GM12873 (cell line): ENCODE measurements at regions not wholly inside any gene's neighbourhood (a gene's known extent, or its start where the extent isn't known, plus 50 kb on each side); places are given as distances from the start of the nearest gene placed in this dataset.

Source experiments
- TF ChIP-seq, protein P1 (sequence below): IDR thresholded peaks from 2 replicates; pipeline ENCODE4 v1.5.1; 2012; ENCODE audit warnings: low read depth, mild to moderate bottlenecking, moderate library complexity, low read length, control low read depth; ENCODE audit not compliant: insufficient read depth; ENCODE audit errors: missing control alignments

DNA sequence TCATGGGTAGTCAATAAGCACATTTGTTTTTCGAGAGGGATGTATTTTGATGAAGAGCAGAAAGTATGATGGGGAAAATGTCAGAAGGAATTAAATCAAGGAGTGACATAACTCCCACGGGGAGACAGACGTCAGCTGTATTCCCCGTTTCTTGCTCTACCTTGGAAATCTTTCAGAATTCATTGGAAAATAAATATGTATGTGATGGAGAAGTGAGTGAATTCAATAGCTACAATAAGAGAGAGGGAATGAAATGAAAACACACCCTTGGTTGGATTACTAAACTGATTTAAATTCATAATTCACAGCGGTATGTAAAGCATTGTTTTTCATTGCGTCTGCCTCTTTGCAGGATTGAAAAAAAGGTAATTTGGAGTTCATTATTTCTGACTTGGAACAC, 209.7 kb upstream of the KLF4 start:
- TF ChIP-seq, protein P1, sequence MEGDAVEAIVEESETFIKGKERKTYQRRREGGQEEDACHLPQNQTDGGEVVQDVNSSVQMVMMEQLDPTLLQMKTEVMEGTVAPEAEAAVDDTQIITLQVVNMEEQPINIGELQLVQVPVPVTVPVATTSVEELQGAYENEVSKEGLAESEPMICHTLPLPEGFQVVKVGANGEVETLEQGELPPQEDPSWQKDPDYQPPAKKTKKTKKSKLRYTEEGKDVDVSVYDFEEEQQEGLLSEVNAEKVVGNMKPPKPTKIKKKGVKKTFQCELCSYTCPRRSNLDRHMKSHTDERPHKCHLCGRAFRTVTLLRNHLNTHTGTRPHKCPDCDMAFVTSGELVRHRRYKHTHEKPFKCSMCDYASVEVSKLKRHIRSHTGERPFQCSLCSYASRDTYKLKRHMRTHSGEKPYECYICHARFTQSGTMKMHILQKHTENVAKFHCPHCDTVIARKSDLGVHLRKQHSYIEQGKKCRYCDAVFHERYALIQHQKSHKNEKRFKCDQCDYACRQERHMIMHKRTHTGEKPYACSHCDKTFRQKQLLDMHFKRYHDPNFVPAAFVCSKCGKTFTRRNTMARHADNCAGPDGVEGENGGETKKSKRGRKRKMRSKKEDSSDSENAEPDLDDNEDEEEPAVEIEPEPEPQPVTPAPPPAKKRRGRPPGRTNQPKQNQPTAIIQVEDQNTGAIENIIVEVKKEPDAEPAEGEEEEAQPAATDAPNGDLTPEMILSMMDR = no peak

DNA sequence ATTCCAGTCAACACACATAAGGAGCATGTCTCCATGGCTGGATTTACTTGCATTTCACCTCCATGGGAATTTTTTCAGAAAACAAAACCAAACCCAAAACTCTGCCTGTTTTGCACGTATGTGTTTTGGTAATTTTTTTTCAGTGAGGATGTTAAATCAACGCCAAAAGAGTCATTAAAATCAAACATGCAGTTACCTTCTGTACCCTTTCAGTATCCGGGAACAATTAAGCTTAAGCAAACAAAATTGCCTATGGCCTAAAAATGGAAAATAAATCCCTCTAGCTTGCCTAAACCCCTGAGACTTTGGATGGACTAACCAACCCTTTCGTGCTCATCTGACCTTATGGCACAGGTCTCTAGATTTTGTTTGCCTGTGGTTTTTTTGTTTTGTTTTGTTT, 209.2 kb upstream of the KLF4 start:
- TF ChIP-seq, protein P1 = no peak

DNA sequence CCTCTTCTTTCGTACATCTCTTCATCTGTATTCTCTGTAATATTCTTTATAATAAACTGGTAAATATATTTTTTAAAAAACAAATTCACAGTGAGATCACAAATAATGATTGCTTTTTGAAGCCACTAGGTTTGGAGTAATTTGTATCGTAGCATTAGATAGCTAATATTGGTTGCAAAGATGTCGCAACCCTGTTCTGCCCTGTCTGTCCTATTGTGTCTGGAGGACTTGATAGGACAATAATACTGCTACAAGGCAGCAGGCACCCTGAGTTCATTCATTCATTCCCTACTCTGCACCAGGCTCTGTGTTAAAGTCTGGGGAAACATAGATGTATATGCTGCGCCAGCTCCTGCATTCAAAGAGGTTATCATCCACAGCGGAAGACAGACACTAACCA, 206.7 kb upstream of the KLF4 start:
- TF ChIP-seq, protein P1 = no peak

DNA sequence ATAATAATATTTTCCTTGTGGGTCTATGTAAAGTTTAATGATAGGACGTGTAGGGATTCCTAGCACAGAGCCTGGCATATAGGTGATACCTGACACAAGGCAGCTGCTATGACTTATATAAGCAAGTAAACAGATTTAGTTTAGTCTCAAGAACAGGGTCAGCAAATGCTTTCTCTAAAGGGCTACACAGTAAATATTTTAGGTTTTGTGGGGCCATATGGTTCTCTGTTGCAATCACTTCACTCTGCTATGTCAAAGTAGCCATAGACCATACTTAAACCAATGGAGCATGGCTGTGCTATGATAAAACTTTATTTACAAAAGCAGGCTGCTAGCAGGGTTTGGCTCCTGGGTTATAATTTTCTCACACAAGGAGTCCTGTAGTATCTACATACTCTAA, 204.8 kb upstream of the KLF4 start:
- TF ChIP-seq, protein P1 = no peak

DNA sequence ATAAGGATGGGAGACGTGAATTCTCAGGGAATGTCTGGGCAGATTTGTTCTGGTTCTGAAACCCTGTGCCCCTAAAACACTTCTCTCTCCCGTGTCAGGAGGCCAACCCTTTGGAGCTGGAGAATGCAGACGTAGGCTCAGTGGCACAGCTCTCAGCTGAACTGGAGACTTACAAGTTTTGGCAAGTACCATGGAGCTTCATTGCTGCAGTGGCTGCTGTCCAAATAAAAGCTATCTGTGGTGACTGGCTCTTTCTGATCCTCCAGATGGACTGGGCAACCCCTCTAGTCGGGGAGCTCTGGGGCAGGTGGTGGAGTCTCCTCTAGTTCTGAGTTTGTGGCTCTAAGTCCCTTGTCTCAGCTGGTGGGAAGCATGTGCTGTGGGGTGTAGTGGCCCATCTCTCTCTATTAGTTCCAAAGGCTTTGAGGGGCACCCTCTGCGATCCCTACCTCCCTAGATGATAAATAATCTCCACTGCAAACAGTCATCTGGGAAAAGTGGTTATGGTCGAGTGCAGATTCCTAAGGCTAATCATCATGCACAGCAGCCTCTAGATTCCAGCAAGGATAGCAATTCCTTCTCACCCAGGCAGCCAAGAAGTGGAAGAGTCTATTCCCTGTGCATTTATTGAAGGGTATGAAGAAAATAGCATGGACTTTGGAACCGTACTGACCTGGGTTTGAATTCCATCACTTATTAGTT, 204.2 kb upstream of the KLF4 start:
- TF ChIP-seq, protein P1 = no peak

DNA sequence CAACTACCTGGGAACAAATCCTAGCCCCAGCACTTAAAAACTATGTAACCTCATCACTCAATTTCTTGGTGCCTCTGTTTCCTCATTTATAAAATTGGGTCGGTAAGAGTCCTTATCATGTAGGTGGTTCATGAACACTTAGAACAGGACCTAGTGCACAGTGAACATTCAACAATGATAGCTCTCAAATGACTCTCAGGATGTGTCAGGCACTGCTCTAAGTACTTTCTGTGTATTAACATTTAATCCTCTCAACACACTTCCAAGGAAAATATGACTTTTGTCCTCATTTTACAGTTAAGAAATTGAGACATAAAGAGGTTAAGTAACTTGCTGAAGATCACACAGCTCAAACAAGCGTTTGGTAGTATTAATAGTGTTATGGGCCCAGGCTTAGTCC, 202.1 kb upstream of the KLF4 start:
- TF ChIP-seq, protein P1 = no peak

DNA sequence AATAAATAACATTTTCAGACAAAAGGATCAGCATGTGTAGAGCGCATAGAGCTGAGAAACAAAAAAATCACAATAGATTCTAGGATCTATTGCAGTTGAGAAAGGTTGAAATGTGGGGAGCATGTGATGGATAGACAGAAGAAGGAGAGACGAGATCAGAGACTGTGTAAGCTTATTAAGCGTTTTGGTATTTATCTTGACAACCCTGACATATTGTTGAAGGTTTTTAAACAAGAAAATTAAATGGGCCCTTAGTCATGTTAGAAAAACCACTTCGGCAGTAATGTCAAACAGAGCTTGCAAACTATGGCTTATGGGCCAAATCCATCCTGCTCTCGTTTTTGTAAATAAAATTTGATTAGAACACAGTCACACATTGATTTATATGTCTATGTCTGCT, 200.5 kb upstream of the KLF4 start:
- TF ChIP-seq, protein P1 = no peak

DNA sequence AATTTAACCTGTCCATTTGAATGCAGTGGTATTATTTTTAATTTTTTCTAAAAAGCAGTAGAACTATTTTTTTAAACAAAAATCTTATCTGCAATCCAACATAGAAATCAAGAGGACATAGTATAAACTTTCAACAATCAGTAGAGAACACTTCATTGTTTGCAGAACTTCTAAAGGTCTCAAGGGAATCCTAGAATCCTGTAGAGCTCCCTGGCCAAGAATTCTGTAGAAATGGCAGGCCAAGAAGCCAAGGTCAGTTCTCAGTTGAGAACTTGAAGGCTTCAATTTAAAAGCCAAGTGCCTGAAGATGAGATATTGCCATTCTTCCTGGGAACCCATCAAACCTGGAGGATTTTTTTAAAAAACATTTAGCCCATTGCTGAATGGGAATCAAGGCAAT, 199.2 kb upstream of the KLF4 start:
- TF ChIP-seq, protein P1 = no peak
